ENCODE measurements at regions not wholly inside any gene's neighbourhood (a gene's known extent, or its start where the extent isn't known, plus 50 kb on each side); places are given as distances from the start of the nearest gene placed in this dataset.
"Not testable (repeated sequence)": the region's sequence is repeated elsewhere in the genome, so short reads cannot be mapped to it uniquely, and the experiment has no call there.

GRCh38 chr2:234710066-234710465 lies 213.2 kb upstream of the ARL4C start:
- no peak overlapping the region for H3K4me3 ChIP-seq (ENCODE audit: low read depth, low read length)
- DNase-seq (ENCODE audit: low read depth), result no peak

GRCh38 chr2:234708717-234709116 lies 211.8 kb upstream of the ARL4C start:
- no peak for DNase-seq (ENCODE audit: low read depth)
- H3K4me3 ChIP-seq (ENCODE audit: low read depth, low read length), result no peak overlapping the region

- DNase-seq (ENCODE audit: low read depth), result no peak
- no peak overlapping the region for H3K4me3 ChIP-seq (ENCODE audit: low read depth, low read length)
These were observed 211.3 kb upstream of the ARL4C start for GRCh38 chr2:234708091-234708683.

- no peak for DNase-seq (ENCODE audit: low read depth)
- no peak overlapping the region for H3K4me3 ChIP-seq (ENCODE audit: low read depth, low read length)
These were observed 209.2 kb upstream of the ARL4C start for GRCh38 chr2:234706086-234706485.

- no peak overlapping the region for H3K4me3 ChIP-seq (ENCODE audit: low read depth, low read length)
- DNase-seq (ENCODE audit: low read depth), result no peak
These were observed 208.2 kb upstream of the ARL4C start for GRCh38 chr2:234705108-234705507.

- no peak overlapping the region for H3K4me3 ChIP-seq (ENCODE audit: low read depth, low read length)
- DNase-seq (ENCODE audit: low read depth), result no peak
These were observed 206.4 kb upstream of the ARL4C start for GRCh38 chr2:234703258-234703657.

GRCh38 chr2:234702731-234703225 lies 205.9 kb upstream of the ARL4C start:
- no peak for DNase-seq (ENCODE audit: low read depth)
- H3K4me3 ChIP-seq (ENCODE audit: low read depth, low read length), result no peak overlapping the region

GRCh38 chr2:234701841-234702240 lies 205.0 kb upstream of the ARL4C start:
- H3K4me3 ChIP-seq (ENCODE audit: low read depth, low read length), result no peak overlapping the region
- no peak for DNase-seq (ENCODE audit: low read depth)

GRCh38 chr2:234701421-234701820 lies 204.5 kb upstream of the ARL4C start:
- no peak overlapping the region for H3K4me3 ChIP-seq (ENCODE audit: low read depth, low read length)
- DNase-seq (ENCODE audit: low read depth), result no peak

- H3K4me3 ChIP-seq (ENCODE audit: low read depth, low read length), result no peak overlapping the region
These were observed 202.6 kb upstream of the ARL4C start for GRCh38 chr2:234699456-234699855.

GRCh38 chr2:234697300-234697876 lies 200.5 kb upstream of the ARL4C start:
- not testable (repeated sequence) for DNase-seq (ENCODE audit: low read depth); H3K4me3 ChIP-seq (ENCODE audit: low read depth, low read length)

More at GRCh38 chr2:234699456-234699855, 202.6 kb upstream of the ARL4C start:
- no peak for DNase-seq (ENCODE audit: low read depth)

- DNase-seq (ENCODE audit: low read depth), result no peak
These were observed 199.1 kb upstream of the ARL4C start for GRCh38 chr2:234695981-234696380.

GRCh38 chr2:234694244-234695013 lies 197.5 kb upstream of the ARL4C start:
- H3K4me3 ChIP-seq (ENCODE audit: low read depth, low read length), result no peak overlapping the region
- DNase-seq (ENCODE audit: low read depth), result peak; percentile 71

More at GRCh38 chr2:234695981-234696380, 199.1 kb upstream of the ARL4C start:
- no peak overlapping the region for H3K4me3 ChIP-seq (ENCODE audit: low read depth, low read length)

- H3K4me3 ChIP-seq (ENCODE audit: low read depth, low read length); DNase-seq (ENCODE audit: low read depth): not testable (repeated sequence)
These were observed 196.9 kb upstream of the ARL4C start for GRCh38 chr2:234693681-234694190.

GRCh38 chr2:234693191-234693590 lies 196.3 kb upstream of the ARL4C start:
- DNase-seq (ENCODE audit: low read depth); H3K4me3 ChIP-seq (ENCODE audit: low read depth, low read length): not testable (repeated sequence)

- no peak overlapping the region for H3K4me3 ChIP-seq (ENCODE audit: low read depth, low read length)
- DNase-seq (ENCODE audit: low read depth), result no peak
These were observed 195.4 kb upstream of the ARL4C start for GRCh38 chr2:234691968-234692955.

- no peak overlapping the region for H3K4me3 ChIP-seq (ENCODE audit: low read depth, low read length)
- no peak for DNase-seq (ENCODE audit: low read depth)
These were observed 194.3 kb upstream of the ARL4C start for GRCh38 chr2:234691214-234691575.

GRCh38 chr2:234690569-234691213 lies 193.8 kb upstream of the ARL4C start:
- DNase-seq (ENCODE audit: low read depth), result no peak
- no peak overlapping the region for H3K4me3 ChIP-seq (ENCODE audit: low read depth, low read length)

GRCh38 chr2:234689911-234690379 lies 193.1 kb upstream of the ARL4C start:
- DNase-seq (ENCODE audit: low read depth), result no peak
- no peak overlapping the region for H3K4me3 ChIP-seq (ENCODE audit: low read depth, low read length)
